SK-N-SH (cell line): ENCODE measurements at regions not wholly inside any gene's neighbourhood (a gene's known extent, or its start where the extent isn't known, plus 50 kb on each side); places are given as distances from the start of the nearest gene placed in this dataset.

Experiments used
- CTCF ChIA-PET: fragments of 300-600, 350-600 bp; formaldehyde crosslinking; extraction: SDS; loops from one replicate; lab custom pipeline; 2021; lab: Yijun Ruan, JAX
- POLR2A ChIA-PET: fragments of 350-600 bp; sonication (Branson Sonifier 250); formaldehyde crosslinking; extraction: SDS; loops from one replicate; lab custom pipeline; 2020; ENCODE audit warnings: antibody characterized with exemption, inconsistent platforms; lab: Yijun Ruan, JAX
- DNase-seq: peaks from one replicate; pipeline ENCODE4 v3.0.0; 2012
- H2AFZ ChIP-seq: fragments of 200-600 bp; sonication (generic); 2 replicates; pipeline ENCODE4 v1.8.1; 2016; ENCODE audit warnings: antibody characterized with exemption, mild to moderate bottlenecking, low read depth
- H3F3A ChIP-seq: fragments of 200-600 bp; sonication (generic); replicated peaks from 2 replicates; pipeline ENCODE3; 2016; ENCODE audit warnings: antibody characterized with exemption, mild to moderate bottlenecking; ENCODE audit not compliant: insufficient read depth
- H3K27ac ChIP-seq, 2 experiments: fragments of 200-500 bp in 1 of 2; fragments of 200-600 bp in 1 of 2; sonication (Bioruptor generic) in 1 of 2; sonication (generic), shearing (Covaris generic) in 1 of 2; 2 replicates each; pipeline versions ENCODE4 v1.5.1 to v1.6.1; 2014 to 2016; ENCODE audit warnings: low read depth in 2 of 2, inconsistent platforms in 1 of 2, low read length in 1 of 2, mild to moderate bottlenecking in 1 of 2, mixed read lengths in 1 of 2
- H3K27me3 ChIP-seq: fragments of 200-600 bp; sonication (generic), shearing (Covaris generic); 2 replicates; pipeline ENCODE4 v1.6.1; 2016; ENCODE audit warnings: mixed run types; ENCODE audit not compliant: insufficient read depth
- H3K36me3 ChIP-seq, 2 experiments: fragments of 200-500 bp in 1 of 2; fragments of 200-600 bp in 1 of 2; sonication (Bioruptor generic) in 1 of 2; sonication (generic) in 1 of 2; replicated peaks in 1 of 2; 2 replicates each; pipeline versions ENCODE3 to v1.5.1; 2014 to 2016; ENCODE audit warnings: low read length in 1 of 2, mild to moderate bottlenecking in 1 of 2; ENCODE audit not compliant: insufficient read depth in 2 of 2, control insufficient read depth in 1 of 2
- H3K4me1 ChIP-seq, 2 experiments: fragments of 200-500 bp in 1 of 2; fragments of 200-600 bp in 1 of 2; sonication (Bioruptor generic) in 1 of 2; sonication (generic), shearing (Covaris generic) in 1 of 2; 2 replicates each; pipeline versions ENCODE4 v1.5.1 to v1.6.1; 2014 to 2016; ENCODE audit warnings: low read depth in 1 of 2, low read length in 1 of 2, mixed run types in 1 of 2; ENCODE audit not compliant: insufficient read depth in 2 of 2, control insufficient read depth in 1 of 2
- H3K4me2 ChIP-seq: fragments of 200-600 bp; sonication (generic), shearing (Covaris generic); 2 replicates; pipeline ENCODE4 v1.6.1; 2017; ENCODE audit warnings: mixed run types
- H3K4me3 ChIP-seq, 2 experiments: fragments of 200-500 bp in 1 of 2; fragments of 200-600 bp in 1 of 2; sonication (Bioruptor generic) in 1 of 2; sonication (generic), shearing (Covaris generic) in 1 of 2; 2 replicates each; pipeline versions ENCODE4 v1.5.1 to v1.8.1; 2014 to 2016; ENCODE audit warnings: low read depth in 2 of 2, inconsistent platforms in 1 of 2, low read length in 1 of 2, mild to moderate bottlenecking in 1 of 2, mixed read lengths in 1 of 2, moderate library complexity in 1 of 2
- H3K79me2 ChIP-seq: fragments of 200-600 bp; sonication (generic); 2 replicates; pipeline ENCODE4 v1.8.1; 2017; ENCODE audit warnings: mild to moderate bottlenecking; ENCODE audit not compliant: insufficient read depth
- H3K9ac ChIP-seq: fragments of 200-600 bp; sonication (generic); 2 replicates; pipeline ENCODE4 v1.6.1; 2017; ENCODE audit warnings: mixed run types
- H3K9me2 ChIP-seq: fragments of 200-600 bp; sonication (generic); 2 replicates; pipeline ENCODE4 v1.6.1; 2017; ENCODE audit warnings: mixed run types
- H3K9me3 ChIP-seq: fragments of 200-600 bp; sonication (generic); 2 replicates; pipeline ENCODE4 v1.6.1; 2017; ENCODE audit warnings: mixed run types, mild to moderate bottlenecking, moderate library complexity
- H4K20me1 ChIP-seq: fragments of 200-600 bp; sonication (generic); 2 replicates; pipeline ENCODE4 v1.6.1; 2017; ENCODE audit warnings: mild to moderate bottlenecking, mixed run types; ENCODE audit not compliant: insufficient read depth
- CHD2 ChIP-seq: fragments of 150-350 bp; IDR thresholded peaks from 2 replicates; pipeline ENCODE4 v1.6.1; 2018; ENCODE audit warnings: low read length; ENCODE audit not compliant: partially characterized antibody
- FOXJ3 ChIP-seq: sonication (generic); formaldehyde crosslinking; IDR thresholded peaks from 2 replicates; pipeline ENCODE4 v1.5.1; 2020; ENCODE audit warnings: mild to moderate bottlenecking, missing genetic modification reagents
- GABPA ChIP-seq: IDR thresholded peaks from 2 replicates; pipeline ENCODE4 v1.4.0; 2012; ENCODE audit warnings: low read depth, mild to moderate bottlenecking
- JUND ChIP-seq: IDR thresholded peaks from 2 replicates; pipeline ENCODE4 v1.4.0; 2012
- MAX ChIP-seq: IDR thresholded peaks from 2 replicates; pipeline ENCODE4 v1.4.0; 2012; ENCODE audit warnings: low read depth
- MEF2A ChIP-seq: IDR thresholded peaks from 2 replicates; pipeline ENCODE4 v1.4.0; 2012; ENCODE audit warnings: low read depth, borderline replicate concordance
- MXI1 ChIP-seq: IDR thresholded peaks from 2 replicates; pipeline ENCODE4 v1.6.1; 2012; ENCODE audit warnings: mild to moderate bottlenecking, low read depth, low read length, improper control_type of control experiment
- POLR2AphosphoS5 ChIP-seq: IDR thresholded peaks from 2 replicates; pipeline ENCODE4 v1.6.1; 2012; ENCODE audit warnings: low read depth, low read length
- RCOR1 ChIP-seq: fragments of 150-350 bp; IDR thresholded peaks from 2 replicates; pipeline ENCODE4 v1.6.1; 2017; ENCODE audit warnings: antibody characterized with exemption, low read length
- REST ChIP-seq: IDR thresholded peaks from 2 replicates; pipeline ENCODE4 v1.6.1; 2012; ENCODE audit warnings: mild to moderate bottlenecking, low read depth, low read length, moderate library complexity
- RFX5 ChIP-seq: IDR thresholded peaks from 2 replicates; pipeline ENCODE4 v1.6.1; 2012; ENCODE audit warnings: mild to moderate bottlenecking, improper control_type of control experiment, low read length
- RXRA ChIP-seq: IDR thresholded peaks from 2 replicates; pipeline ENCODE4 v1.4.0; 2012; ENCODE audit warnings: low read depth, mild to moderate bottlenecking, borderline replicate concordance
- SIN3A ChIP-seq: IDR thresholded peaks from 2 replicates; pipeline ENCODE4 v1.6.1; 2012; ENCODE audit warnings: low read depth, mild to moderate bottlenecking, low read length, moderate library complexity, borderline replicate concordance
- SMC3 ChIP-seq: IDR thresholded peaks from 2 replicates; pipeline ENCODE4 v1.6.1; 2012; ENCODE audit warnings: low read depth, low read length, improper control_type of control experiment
- TAF1 ChIP-seq: IDR thresholded peaks from 2 replicates; pipeline ENCODE4 v1.6.1; 2012; ENCODE audit warnings: low read depth, mild to moderate bottlenecking, low read length, moderate library complexity, borderline replicate concordance
- TEAD4 ChIP-seq: IDR thresholded peaks from 2 replicates; pipeline ENCODE4 v1.4.0; 2012; ENCODE audit warnings: mild to moderate bottlenecking, borderline replicate concordance; ENCODE audit not compliant: insufficient read depth
- YY1 ChIP-seq: IDR thresholded peaks from 2 replicates; pipeline ENCODE4 v1.4.0; 2012; ENCODE audit warnings: low read depth, mild to moderate bottlenecking
- WGBS: methylation state at CpG from one replicate; pipeline ENCODE4 v1.1.6; 2017; ENCODE audit warnings: low lambda C conversion rate; 5-methylcytosine and 5-hydroxymethylcytosine counted together
- TF ChIP-seq, protein P1 (sequence below): fragments of 200-600 bp; sonication (generic); IDR thresholded peaks from 2 replicates; pipeline ENCODE4 v1.6.1; 2017; ENCODE audit warnings: antibody characterized with exemption, mild to moderate bottlenecking, moderate library complexity

- 37% methylated on average over 5 of the region's 5 CpGs for WGBS
- CTCF ChIA-PET, result interaction anchor here (0.6 kb wide), 2 partner anchors 23 to 455 kb away, joined by 3 read pairs; no protein-coding TSS in a partner anchor
- H3K9me2 ChIP-seq, result no peaks in the 10 kb centered on the region
Observed at GRCh38 chr2:13542642-13543041, 825.9 kb downstream of the TRIB2 start.

More at GRCh38 chr2:13542642-13543041, 825.9 kb downstream of the TRIB2 start:
- Histone ChIP-seq H3K36me3 (no peaks in the 10 kb centered on the region), H3K27ac (no peak overlapping the region), H3K4me2 (no peak overlapping the region), H3K79me2 (no peaks in the 10 kb centered on the region), H3F3A (no peaks in the 10 kb centered on the region), H3K4me3 (no peak overlapping the region), H3K27me3 (no peaks in the 10 kb centered on the region), H3K9ac (no peak overlapping the region), H2AFZ (no peak overlapping the region), H3K4me1 (no peaks in the 10 kb centered on the region), H3K9me3 (no peaks in the 10 kb centered on the region), H4K20me1 (no peaks in the 10 kb centered on the region)
- POLR2A ChIA-PET, result no interaction called here
- no peak for DNase-seq
- no peak for TF ChIP-seq MEF2A
- no peak for TF ChIP-seq REST
- TF ChIP-seq SIN3A, result no peak
- TF ChIP-seq FOXJ3 (CRISPR knock-in tag), result no peak
- TF ChIP-seq MXI1, result no peak
- no peak for TF ChIP-seq JUND
- TF ChIP-seq YY1, result no peak
- no peak for TF ChIP-seq TEAD4
- TF ChIP-seq GABPA, result no peak
- no peak for TF ChIP-seq RXRA
- no peak for TF ChIP-seq TAF1
- no peak for TF ChIP-seq CHD2
- no peak for TF ChIP-seq SMC3
- no peak for TF ChIP-seq POLR2AphosphoS5
- TF ChIP-seq, protein P1, sequence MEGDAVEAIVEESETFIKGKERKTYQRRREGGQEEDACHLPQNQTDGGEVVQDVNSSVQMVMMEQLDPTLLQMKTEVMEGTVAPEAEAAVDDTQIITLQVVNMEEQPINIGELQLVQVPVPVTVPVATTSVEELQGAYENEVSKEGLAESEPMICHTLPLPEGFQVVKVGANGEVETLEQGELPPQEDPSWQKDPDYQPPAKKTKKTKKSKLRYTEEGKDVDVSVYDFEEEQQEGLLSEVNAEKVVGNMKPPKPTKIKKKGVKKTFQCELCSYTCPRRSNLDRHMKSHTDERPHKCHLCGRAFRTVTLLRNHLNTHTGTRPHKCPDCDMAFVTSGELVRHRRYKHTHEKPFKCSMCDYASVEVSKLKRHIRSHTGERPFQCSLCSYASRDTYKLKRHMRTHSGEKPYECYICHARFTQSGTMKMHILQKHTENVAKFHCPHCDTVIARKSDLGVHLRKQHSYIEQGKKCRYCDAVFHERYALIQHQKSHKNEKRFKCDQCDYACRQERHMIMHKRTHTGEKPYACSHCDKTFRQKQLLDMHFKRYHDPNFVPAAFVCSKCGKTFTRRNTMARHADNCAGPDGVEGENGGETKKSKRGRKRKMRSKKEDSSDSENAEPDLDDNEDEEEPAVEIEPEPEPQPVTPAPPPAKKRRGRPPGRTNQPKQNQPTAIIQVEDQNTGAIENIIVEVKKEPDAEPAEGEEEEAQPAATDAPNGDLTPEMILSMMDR, result no peak
- TF ChIP-seq MAX, result no peak
- TF ChIP-seq RFX5, result no peak
- no peak for TF ChIP-seq RCOR1
